SK-N-SH (cell line): ENCODE measurements at regions not wholly inside any gene's neighbourhood (a gene's known extent, or its start where the extent isn't known, plus 50 kb on each side); places are given as distances from the start of the nearest gene placed in this dataset.

Experiments used
- CTCF ChIP-seq: fragments of 200-600 bp; sonication (generic); IDR thresholded peaks from 2 replicates; pipeline ENCODE4 v1.6.1; 2017; ENCODE audit warnings: antibody characterized with exemption, mild to moderate bottlenecking, moderate library complexity
- JUND ChIP-seq: IDR thresholded peaks from 2 replicates; pipeline ENCODE4 v1.4.0; 2012
- REST ChIP-seq: IDR thresholded peaks from 2 replicates; pipeline ENCODE4 v1.6.1; 2012; ENCODE audit warnings: mild to moderate bottlenecking, low read depth, low read length, moderate library complexity

GRCh38 chr4:24146127-24146526 is 256.3 kb upstream of the PPARGC1A start:
- TF ChIP-seq CTCF = no peak
- TF ChIP-seq JUND = no peak
- no peak for TF ChIP-seq REST
